GM21360 (cell line): ENCODE measurements at regions not wholly inside any gene's neighbourhood (a gene's known extent, or its start where the extent isn't known, plus 50 kb on each side); places are given as distances from the start of the nearest gene placed in this dataset.
A peak's percentile ranks its signal among the peaks of the same experiment; 100 is the strongest.

Source experiments
- ATAC-seq: cut with Tn5 transposase; IDR thresholded peaks from one replicate; pipeline ENCODE4 v1.9.1; 2021; ENCODE audit warnings: mild to moderate bottlenecking, moderate library complexity; ENCODE audit not compliant: unreplicated experiment

GRCh38 chr2:30339071-30339470 is 107.7 kb downstream of the LBH start:
- peak; percentile 39 for ATAC-seq

- no peak for ATAC-seq
Measured at GRCh38 chr2:30341500-30342267, 105.4 kb upstream of the LCLAT1 start.

- ATAC-seq = no peak
Measured at GRCh38 chr2:30346471-30347169, 100.4 kb upstream of the LCLAT1 start.

- ATAC-seq = no peak
Measured at GRCh38 chr2:30348825-30349224, 98.2 kb upstream of the LCLAT1 start.

- no peak for ATAC-seq
Measured at GRCh38 chr2:30349691-30350090, 97.4 kb upstream of the LCLAT1 start.

GRCh38 chr2:30351116-30351515 is 95.9 kb upstream of the LCLAT1 start:
- no peak for ATAC-seq

- no peak for ATAC-seq
Measured at GRCh38 chr2:30351949-30352348, 95.1 kb upstream of the LCLAT1 start.

- no peak for ATAC-seq
Measured at GRCh38 chr2:30354150-30354549, 92.9 kb upstream of the LCLAT1 start.

- no peak for ATAC-seq
Measured at GRCh38 chr2:30354621-30355020, 92.4 kb upstream of the LCLAT1 start.

- no peak for ATAC-seq
Measured at GRCh38 chr2:30355306-30355705, 91.7 kb upstream of the LCLAT1 start.

- no peak for ATAC-seq
Measured at GRCh38 chr2:30356071-30356470, 91.0 kb upstream of the LCLAT1 start.

- no peak for ATAC-seq
Measured at GRCh38 chr2:30356776-30357175, 90.3 kb upstream of the LCLAT1 start.

GRCh38 chr2:30358351-30358750 is 88.7 kb upstream of the LCLAT1 start:
- no peak for ATAC-seq

- no peak for ATAC-seq
Measured at GRCh38 chr2:30358842-30359241, 88.2 kb upstream of the LCLAT1 start.

GRCh38 chr2:30359644-30360167 is 87.3 kb upstream of the LCLAT1 start:
- ATAC-seq = no peak

GRCh38 chr2:30361751-30362394 is 85.2 kb upstream of the LCLAT1 start:
- no peak for ATAC-seq

- ATAC-seq = no peak
Measured at GRCh38 chr2:30362468-30363081, 84.5 kb upstream of the LCLAT1 start.

GRCh38 chr2:30363406-30363805 is 83.6 kb upstream of the LCLAT1 start:
- no peak for ATAC-seq

GRCh38 chr2:30365201-30365600 is 81.8 kb upstream of the LCLAT1 start:
- ATAC-seq = no peak

GRCh38 chr2:30366199-30366691 is 80.8 kb upstream of the LCLAT1 start:
- ATAC-seq = no peak
